HEK293 (cell line): ENCODE measurements at regions not wholly inside any gene's neighbourhood (a gene's known extent, or its start where the extent isn't known, plus 50 kb on each side); places are given as distances from the start of the nearest gene placed in this dataset.

Experiments
- CTCF ChIA-PET: fragments of 350-600 bp; formaldehyde crosslinking; extraction: SDS; loops from one replicate; lab custom pipeline; 2021; ENCODE audit warnings: antibody characterized with exemption; lab: Yijun Ruan, JAX
- POLR2A ChIA-PET: fragments of 300-600 bp; formaldehyde crosslinking; extraction: SDS; loops from one replicate; lab custom pipeline; 2020; ENCODE audit warnings: antibody characterized with exemption, inconsistent platforms; lab: Yijun Ruan, JAX
- H3K27ac ChIP-seq: fragments of 200-500 bp; sonication (Bioruptor generic); 2 replicates; pipeline ENCODE4 v1.5.1; 2014; ENCODE audit warnings: low read depth, low read length, control low read depth, inconsistent platforms; ENCODE audit errors: extremely low read depth
- H3K36me3 ChIP-seq, 2 experiments: fragments of 200-500 bp in 1 of 2; sonication (Bioruptor generic) in 1 of 2; 1 replicate in 1 of 2; 2 replicates in 1 of 2; pipeline ENCODE4 v1.5.1; 2014 to 2017; ENCODE audit warnings: inconsistent platforms in 2 of 2, low read length in 2 of 2; ENCODE audit not compliant: control insufficient read depth in 2 of 2, insufficient read depth in 1 of 2
- H3K4me1 ChIP-seq: fragments of 200-500 bp; sonication (Bioruptor generic); 2 replicates; pipeline ENCODE4 v1.5.1; 2014; ENCODE audit warnings: mild to moderate bottlenecking, low read length, inconsistent platforms; ENCODE audit not compliant: control insufficient read depth, insufficient read depth
- H3K4me3 ChIP-seq: 2 replicates; pipeline ENCODE4 v1.5.1; 2011; ENCODE audit warnings: low read depth, mild to moderate bottlenecking, control low read depth, low read length, moderate library complexity
- H3K9me3 ChIP-seq: fragments of 200-500 bp; sonication (Bioruptor generic); 2 replicates; pipeline ENCODE4 v1.5.1; 2014; ENCODE audit warnings: low read depth, low read length, inconsistent platforms; ENCODE audit not compliant: control insufficient read depth, insufficient read depth
- ATF2 ChIP-seq: fragments of 450-650 bp; formaldehyde crosslinking; IDR thresholded peaks from 2 replicates; pipeline ENCODE4 v1.5.1; 2016; ENCODE audit warnings: missing biosample characterization, missing genetic modification characterization, low read depth
- BCL11A ChIP-seq: fragments of 450-650 bp; formaldehyde crosslinking; IDR thresholded peaks from 2 replicates; pipeline ENCODE4 v1.5.1; 2016; ENCODE audit warnings: low read depth, missing biosample characterization, missing genetic modification characterization
- BCL11B ChIP-seq: fragments of 450-650 bp; formaldehyde crosslinking; IDR thresholded peaks from 2 replicates; pipeline ENCODE4 v1.5.1; 2016; ENCODE audit warnings: low read depth, missing biosample characterization, missing genetic modification characterization
- CTCF ChIP-seq: fragments of 450-650 bp; formaldehyde crosslinking; IDR thresholded peaks from 2 replicates; pipeline ENCODE4 v1.5.1; 2016; ENCODE audit warnings: missing biosample characterization, missing genetic modification characterization
- GFI1B ChIP-seq: fragments of 450-650 bp; formaldehyde crosslinking; IDR thresholded peaks from 2 replicates; pipeline ENCODE4 v1.5.1; 2016; ENCODE audit warnings: missing biosample characterization, missing genetic modification characterization
- GLI2 ChIP-seq: fragments of 450-650 bp; formaldehyde crosslinking; IDR thresholded peaks from 2 replicates; pipeline ENCODE4; 2017; ENCODE audit warnings: missing biosample characterization, missing genetic modification characterization, low read depth, borderline replicate concordance
- HOXD13 ChIP-seq: sonication (generic); formaldehyde crosslinking; IDR thresholded peaks from 2 replicates; pipeline ENCODE4 v1.8.0; 2022; ENCODE audit warnings: missing genetic modification reagents, borderline replicate concordance
- KLF9 ChIP-seq: fragments of 450-650 bp; formaldehyde crosslinking; IDR thresholded peaks from 2 replicates; pipeline ENCODE4 v1.5.1; 2016; ENCODE audit warnings: missing biosample characterization, missing genetic modification characterization, low read depth
- MYNN ChIP-seq: fragments of 450-650 bp; formaldehyde crosslinking; IDR thresholded peaks from 2 replicates; pipeline ENCODE4 v1.5.1; 2016; ENCODE audit warnings: missing biosample characterization, missing genetic modification characterization, borderline replicate concordance
- RBAK ChIP-seq: fragments of 450-650 bp; formaldehyde crosslinking; IDR thresholded peaks from 2 replicates; pipeline ENCODE4 v1.5.1; 2016; ENCODE audit warnings: missing biosample characterization, missing genetic modification characterization
- REPIN1 ChIP-seq: fragments of 450-650 bp; formaldehyde crosslinking; IDR thresholded peaks from 2 replicates; pipeline ENCODE4 v1.5.1; 2017; ENCODE audit warnings: missing biosample characterization, missing genetic modification characterization, low read depth
- SCRT2 ChIP-seq: fragments of 450-650 bp; formaldehyde crosslinking; IDR thresholded peaks from 2 replicates; pipeline ENCODE4 v1.5.1; 2016; ENCODE audit warnings: missing biosample characterization, missing genetic modification characterization
- SP3 ChIP-seq: fragments of 450-650 bp; formaldehyde crosslinking; IDR thresholded peaks from 2 replicates; pipeline ENCODE4 v1.5.1; 2016; ENCODE audit warnings: missing biosample characterization, missing genetic modification characterization
- ZBTB10 ChIP-seq: fragments of 450-650 bp; formaldehyde crosslinking; IDR thresholded peaks from 2 replicates; pipeline ENCODE4 v1.5.1; 2016; ENCODE audit warnings: missing biosample characterization, missing genetic modification characterization
- ZBTB8A ChIP-seq: fragments of 450-650 bp; formaldehyde crosslinking; IDR thresholded peaks from 2 replicates; pipeline ENCODE4 v1.5.1; 2016; ENCODE audit warnings: missing biosample characterization, missing genetic modification characterization
- ZFP41 ChIP-seq: fragments of 450-650 bp; formaldehyde crosslinking; IDR thresholded peaks from 2 replicates; pipeline ENCODE4 v1.5.1; 2016; ENCODE audit warnings: missing biosample characterization, missing genetic modification characterization, borderline replicate concordance
- ZNF184 ChIP-seq: fragments of 450-650 bp; IDR thresholded peaks from 2 replicates; pipeline ENCODE4 v1.5.1; 2018; ENCODE audit warnings: missing biosample characterization, mild to moderate bottlenecking, missing genetic modification characterization
- ZNF202 ChIP-seq: fragments of 450-650 bp; formaldehyde crosslinking; IDR thresholded peaks from 2 replicates; pipeline ENCODE4 v1.5.1; 2016; ENCODE audit warnings: missing biosample characterization, missing genetic modification characterization, borderline replicate concordance
- ZNF248 ChIP-seq: fragments of 450-650 bp; formaldehyde crosslinking; IDR thresholded peaks from 2 replicates; pipeline ENCODE4 v1.5.1; 2017; ENCODE audit warnings: missing biosample characterization, missing genetic modification characterization
- ZNF292 ChIP-seq: fragments of 450-650 bp; formaldehyde crosslinking; IDR thresholded peaks from 2 replicates; pipeline ENCODE4 v1.5.1; 2016; ENCODE audit warnings: low read depth, missing biosample characterization, missing genetic modification characterization, borderline replicate concordance
- ZNF311 ChIP-seq: fragments of 450-650 bp; formaldehyde crosslinking; IDR thresholded peaks from 2 replicates; pipeline ENCODE4 v1.5.1; 2017; ENCODE audit warnings: missing biosample characterization, missing genetic modification characterization, borderline replicate concordance
- ZNF433 ChIP-seq: fragments of 450-650 bp; formaldehyde crosslinking; IDR thresholded peaks from 2 replicates; pipeline ENCODE4 v1.5.1; 2016; ENCODE audit warnings: missing biosample characterization, missing genetic modification characterization, low read depth
- ZNF549 ChIP-seq: fragments of 450-650 bp; IDR thresholded peaks from 2 replicates; pipeline ENCODE4 v1.5.1; 2018; ENCODE audit warnings: missing biosample characterization, missing genetic modification characterization, mild to moderate bottlenecking, inconsistent platforms, moderate library complexity
- ZNF645 ChIP-seq: fragments of 450-650 bp; formaldehyde crosslinking; IDR thresholded peaks from 2 replicates; pipeline ENCODE4; 2016; ENCODE audit warnings: missing biosample characterization, missing genetic modification characterization
- ZNF670 ChIP-seq: fragments of 450-650 bp; formaldehyde crosslinking; IDR thresholded peaks from 2 replicates; pipeline ENCODE4 v1.5.1; 2016; ENCODE audit warnings: missing biosample characterization, missing genetic modification characterization, low read depth
- ZNF747 ChIP-seq: fragments of 450-650 bp; formaldehyde crosslinking; IDR thresholded peaks from 2 replicates; pipeline ENCODE4 v1.5.1; 2016; ENCODE audit warnings: missing biosample characterization, missing genetic modification characterization
- ZNF768 ChIP-seq: fragments of 450-650 bp; formaldehyde crosslinking; IDR thresholded peaks from 2 replicates; pipeline ENCODE4 v1.5.1; 2018; ENCODE audit warnings: missing biosample characterization, mild to moderate bottlenecking, missing genetic modification characterization
- ZSCAN30 ChIP-seq: fragments of 450-650 bp; IDR thresholded peaks from 2 replicates; pipeline ENCODE4 v1.5.1; 2018; ENCODE audit warnings: missing biosample characterization, mild to moderate bottlenecking, missing genetic modification characterization, moderate library complexity
- ZXDB ChIP-seq: fragments of 450-650 bp; formaldehyde crosslinking; IDR thresholded peaks from 2 replicates; pipeline ENCODE4 v1.5.1; 2016; ENCODE audit warnings: missing biosample characterization, missing genetic modification characterization

- TF ChIP-seq CTCF (tag by site-specific recombination) (peak; percentile 83), ATF2 (tag by site-specific recombination) (no peak), BCL11B (tag by site-specific recombination) (no peak), MYNN (peak; percentile 63; the same call in 1 of the 2 replicates), KLF9 (tag by site-specific recombination) (peak; percentile 71), ZNF645 (no peak), SCRT2 (tag by site-specific recombination) (no peak), RBAK (tag by site-specific recombination) (no peak), HOXD13 (CRISPR knock-in tag) (no peak), BCL11A (no peak), ZSCAN30 (peak; percentile 91), REPIN1 (tag by site-specific recombination) (no peak), ZNF549 (tag by site-specific recombination) (no peak), ZNF202 (tag by site-specific recombination) (no peak), ZNF433 (tag by site-specific recombination) (no peak), ZXDB (tag by site-specific recombination) (peak; percentile 95)
These were observed 66.9 kb upstream of the DNAH5 start (continued) for GRCh38 chr5:14011089-14012020.

GRCh38 chr5:14009575-14009974 is 65.1 kb upstream of the DNAH5 start:
- POLR2A ChIA-PET, result interaction anchor here (0.5 kb wide), 1 partner anchor 282 kb away, joined by 4 read pairs; no protein-coding TSS in a partner anchor
- Histone ChIP-seq H3K36me3 (no peaks in the 10 kb centered on the region), H3K4me3 (no peak overlapping the region), H3K4me1 (peaks cover 18% of the 10 kb centered on the region), H3K27ac (no peak overlapping the region), H3K9me3 (no peaks in the 10 kb centered on the region)
- CTCF ChIA-PET, result no interaction called here
- TF ChIP-seq ZNF311 (tag by site-specific recombination) (no peak), ZNF645 (no peak), ZXDB (tag by site-specific recombination) (no peak), GFI1B (tag by site-specific recombination) (no peak), ZBTB10 (tag by site-specific recombination) (no peak), ZBTB8A (tag by site-specific recombination) (no peak), SP3 (no peak), ZFP41 (tag by site-specific recombination) (no peak), ZNF747 (no peak), ZNF292 (tag by site-specific recombination) (no peak), ZNF768 (tag by site-specific recombination) (no peak), ZNF184 (tag by site-specific recombination) (no peak), ZNF248 (tag by site-specific recombination) (no peak), ZNF670 (tag by site-specific recombination) (no peak), GLI2 (no peak)
